ENCODE measurements at regions not wholly inside any gene's neighbourhood (a gene's known extent, or its start where the extent isn't known, plus 50 kb on each side); places are given as distances from the start of the nearest gene placed in this dataset.

DNA sequence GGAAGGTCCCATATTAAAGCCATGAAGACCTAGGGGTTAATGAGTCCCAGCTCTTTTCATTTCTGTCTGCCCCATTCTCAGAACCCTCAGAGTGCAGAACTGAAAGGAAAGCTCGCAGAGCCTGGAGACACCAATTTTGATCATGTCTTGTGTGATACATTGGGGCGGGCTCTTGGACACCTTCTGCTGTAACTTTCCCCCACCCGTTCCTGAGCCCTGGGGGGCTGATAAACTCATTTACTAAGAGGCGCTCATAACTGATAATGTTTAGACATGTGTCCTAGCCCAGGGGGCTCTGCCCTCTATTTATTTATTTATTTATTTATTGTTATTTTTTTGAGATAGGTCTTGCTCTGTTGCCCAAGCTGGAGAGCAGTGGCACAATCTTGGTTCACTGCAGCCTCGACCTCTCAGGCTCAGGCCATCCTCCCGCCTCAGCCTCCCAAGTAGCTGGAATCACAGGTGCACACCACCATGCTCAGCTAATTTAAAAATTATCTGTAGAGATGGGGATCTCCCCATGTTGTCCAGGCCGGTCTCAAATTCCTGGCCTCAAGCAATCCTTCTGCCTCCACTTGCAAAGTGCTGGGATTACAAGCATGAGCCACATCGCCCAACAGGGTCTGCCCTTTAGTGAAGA lies 72.4 kb upstream of the HAAO start:
- H3K36me3 ChIP-seq: no peaks in the 10 kb centered on the region
- intact Hi-C loops (cut with DNase I): loop anchor here (5.0 kb wide), 3 partner anchors 33 to 63 kb away; no protein-coding TSS in a partner anchor
- peaks cover 4 to 7% of the 10 kb centered on the region in 2 donors for H3K9me3 ChIP-seq
- H3K27ac ChIP-seq: peak overlapping the region; percentile 1 to 88
- H3K27me3 ChIP-seq: no peaks in the 10 kb centered on the region
- peak in 1 of 2 donors; percentile 56 for DNase-seq (ENCODE audit: low spot score in 2 of 2)
- H3K4me3 ChIP-seq: no peak overlapping the region
- no peak for TF ChIP-seq CTCF (IDR thresholded peaks at IDR 0.05)
- H3K4me1 ChIP-seq: peaks cover 3 to 22% of the 10 kb centered on the region in 2 donors

DNA sequence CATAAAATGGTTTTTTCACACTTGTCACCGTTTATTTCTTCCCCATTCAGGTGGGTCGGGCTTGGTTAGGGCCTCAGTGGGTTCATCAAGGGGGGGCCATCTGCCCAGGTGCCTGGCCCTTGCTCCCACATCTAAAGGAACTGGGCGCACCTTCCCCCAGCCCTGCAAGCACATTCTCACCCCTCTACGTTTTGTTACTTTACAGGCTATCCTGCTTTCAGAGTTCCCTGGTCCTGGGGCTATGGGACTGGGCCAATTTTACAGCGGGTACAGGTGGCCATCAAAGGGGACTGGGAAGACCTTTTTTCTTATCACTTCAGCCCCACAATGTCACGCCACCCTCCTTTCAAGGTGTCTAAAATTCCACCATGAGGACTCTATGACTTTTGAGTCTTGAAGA lies 71.8 kb upstream of the HAAO start:
- Histone ChIP-seq H3K27ac (no peak overlapping the region), H3K4me1 (peaks cover 3 to 22% of the 10 kb centered on the region in 2 donors), H3K27me3 (no peaks in the 10 kb centered on the region), H3K9me3 (peaks cover 4 to 7% of the 10 kb centered on the region in 2 donors), H3K4me3 (no peak overlapping the region), H3K36me3 (no peaks in the 10 kb centered on the region)
- no peak for TF ChIP-seq CTCF (IDR thresholded peaks at IDR 0.05)
- intact Hi-C loops (cut with DNase I): loop anchor here (5.0 kb wide), 1 partner anchor 33 kb away; no protein-coding TSS in a partner anchor
- peak in 1 of 2 donors; percentile 31 for DNase-seq (ENCODE audit: low spot score in 2 of 2)

GRCh38 chr2:42863751-42864150 lies 71.4 kb upstream of the HAAO start:
- DNase-seq (ENCODE audit: low spot score in 2 of 2): peak in 1 of 2 donors; percentile 50
- no peak overlapping the region for H3K4me3 ChIP-seq
- H3K4me1 ChIP-seq: peaks cover 3 to 22% of the 10 kb centered on the region in 2 donors
- peaks cover 1 to 8% of the 10 kb centered on the region in 2 donors for H3K9me3 ChIP-seq
- H3K27ac ChIP-seq: no peak overlapping the region
- no peaks in the 10 kb centered on the region for H3K36me3 ChIP-seq
- TF ChIP-seq CTCF (IDR thresholded peaks at IDR 0.05): no peak
- intact Hi-C loops (cut with DNase I): loop anchor here (5.0 kb wide), 1 partner anchor 34 kb away; no protein-coding TSS in a partner anchor
- no peaks in the 10 kb centered on the region for H3K27me3 ChIP-seq

DNA sequence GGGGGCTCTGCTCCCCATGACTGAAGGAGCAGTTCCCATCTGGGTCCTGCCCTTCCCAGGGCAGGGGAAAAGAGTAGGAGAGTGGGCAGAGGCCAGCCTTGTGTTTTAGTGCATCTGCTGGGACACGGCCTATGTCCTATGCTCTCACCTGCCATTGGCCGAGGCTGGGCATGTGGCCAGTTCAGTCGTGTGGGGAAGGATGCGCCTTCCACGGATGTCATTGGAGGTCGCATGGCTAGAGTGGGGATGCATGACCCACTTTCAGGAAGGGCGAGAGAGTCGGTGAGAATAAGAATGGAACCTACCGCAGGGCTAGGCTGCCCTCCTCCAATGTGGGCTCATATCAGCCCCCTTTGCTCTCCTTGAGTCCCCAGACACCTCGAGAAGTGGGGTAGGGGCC lies 70.9 kb upstream of the HAAO start:
- no peak overlapping the region for H3K4me3 ChIP-seq
- H3K27ac ChIP-seq: no peak overlapping the region
- no peaks in the 10 kb centered on the region for H3K36me3 ChIP-seq
- peaks cover 0 to 6% of the 10 kb centered on the region in 2 donors for H3K9me3 ChIP-seq
- H3K4me1 ChIP-seq: peaks cover 3 to 22% of the 10 kb centered on the region in 2 donors
- H3K27me3 ChIP-seq: no peaks in the 10 kb centered on the region
- no peak for TF ChIP-seq CTCF (IDR thresholded peaks at IDR 0.05)
- intact Hi-C loops (cut with DNase I): loop anchor here (5.0 kb wide), 1 partner anchor 34 kb away; no protein-coding TSS in a partner anchor
- DNase-seq (ENCODE audit: low spot score in 2 of 2): peak in 1 of 2 donors; percentile 54

GRCh38 chr2:42862669-42863185 lies 70.3 kb upstream of the HAAO start:
- no peak for TF ChIP-seq CTCF (IDR thresholded peaks at IDR 0.05)
- H3K9me3 ChIP-seq: peaks cover 0 to 6% of the 10 kb centered on the region in 2 donors
- H3K36me3 ChIP-seq: no peaks in the 10 kb centered on the region
- no peak overlapping the region for H3K27ac ChIP-seq
- H3K4me1 ChIP-seq: peaks cover 3 to 19% of the 10 kb centered on the region in 2 donors
- H3K4me3 ChIP-seq: no peak overlapping the region
- intact Hi-C loops (cut with DNase I): loop anchor here (5.0 kb wide), 1 partner anchor 35 kb away; no protein-coding TSS in a partner anchor
- no peaks in the 10 kb centered on the region for H3K27me3 ChIP-seq
- DNase-seq (ENCODE audit: low spot score in 2 of 2): peak in 1 of 2 donors; percentile 60

Data from ascending aorta (tissue), 2 donors.